ENCODE measurements at regions not wholly inside any gene's neighbourhood (a gene's known extent, or its start where the extent isn't known, plus 50 kb on each side); places are given as distances from the start of the nearest gene placed in this dataset.

- no peak for TF ChIP-seq POLR2A (IDR thresholded peaks at IDR 0.05; ENCODE audit: low read length)
- no peak for TF ChIP-seq GATA1 (IDR thresholded peaks at IDR 0.05; ENCODE audit: low read depth, low read length)
These were observed 76.2 kb upstream of the PLXNA4 start for GRCh38 chr7:132652507-132652906.
